HEK293 (cell line): ENCODE measurements at regions not wholly inside any gene's neighbourhood (a gene's known extent, or its start where the extent isn't known, plus 50 kb on each side); places are given as distances from the start of the nearest gene placed in this dataset.

Source experiments
- CTCF ChIA-PET: fragments of 350-600 bp; formaldehyde crosslinking; extraction: SDS; loops from one replicate; lab custom pipeline; 2021; ENCODE audit warnings: antibody characterized with exemption; lab: Yijun Ruan, JAX
- POLR2A ChIA-PET: fragments of 300-600 bp; formaldehyde crosslinking; extraction: SDS; loops from one replicate; lab custom pipeline; 2020; ENCODE audit warnings: antibody characterized with exemption, inconsistent platforms; lab: Yijun Ruan, JAX
- H3K27ac ChIP-seq: fragments of 200-500 bp; sonication (Bioruptor generic); 2 replicates; pipeline ENCODE4 v1.5.1; 2014; ENCODE audit warnings: low read depth, low read length, control low read depth, inconsistent platforms; ENCODE audit errors: extremely low read depth
- H3K36me3 ChIP-seq, 2 experiments: fragments of 200-500 bp in 1 of 2; sonication (Bioruptor generic) in 1 of 2; 1 replicate in 1 of 2; 2 replicates in 1 of 2; pipeline ENCODE4 v1.5.1; 2014 to 2017; ENCODE audit warnings: inconsistent platforms in 2 of 2, low read length in 2 of 2; ENCODE audit not compliant: control insufficient read depth in 2 of 2, insufficient read depth in 1 of 2
- H3K4me1 ChIP-seq: fragments of 200-500 bp; sonication (Bioruptor generic); 2 replicates; pipeline ENCODE4 v1.5.1; 2014; ENCODE audit warnings: mild to moderate bottlenecking, low read length, inconsistent platforms; ENCODE audit not compliant: control insufficient read depth, insufficient read depth
- H3K4me3 ChIP-seq: 2 replicates; pipeline ENCODE4 v1.5.1; 2011; ENCODE audit warnings: low read depth, mild to moderate bottlenecking, control low read depth, low read length, moderate library complexity
- H3K9me3 ChIP-seq: fragments of 200-500 bp; sonication (Bioruptor generic); 2 replicates; pipeline ENCODE4 v1.5.1; 2014; ENCODE audit warnings: low read depth, low read length, inconsistent platforms; ENCODE audit not compliant: control insufficient read depth, insufficient read depth
- BCL11B ChIP-seq: fragments of 450-650 bp; formaldehyde crosslinking; IDR thresholded peaks from 2 replicates; pipeline ENCODE4 v1.5.1; 2016; ENCODE audit warnings: low read depth, missing biosample characterization, missing genetic modification characterization
- INSM2 ChIP-seq: fragments of 450-650 bp; formaldehyde crosslinking; IDR thresholded peaks from 2 replicates; pipeline ENCODE4 v1.5.1; 2016; ENCODE audit warnings: missing biosample characterization, missing genetic modification characterization
- KLF16 ChIP-seq: fragments of 450-650 bp; formaldehyde crosslinking; IDR thresholded peaks from 2 replicates; pipeline ENCODE4 v1.5.1; 2017; ENCODE audit warnings: missing biosample characterization, missing genetic modification characterization
- ZBTB10 ChIP-seq: fragments of 450-650 bp; formaldehyde crosslinking; IDR thresholded peaks from 2 replicates; pipeline ENCODE4 v1.5.1; 2016; ENCODE audit warnings: missing biosample characterization, missing genetic modification characterization
- ZBTB20 ChIP-seq: fragments of 450-650 bp; formaldehyde crosslinking; IDR thresholded peaks from 2 replicates; pipeline ENCODE4 v1.5.1; 2016; ENCODE audit warnings: missing biosample characterization, missing genetic modification characterization
- ZBTB6 ChIP-seq: fragments of 450-650 bp; formaldehyde crosslinking; IDR thresholded peaks from 2 replicates; pipeline ENCODE4 v1.5.1; 2017; ENCODE audit warnings: missing biosample characterization, missing genetic modification characterization
- ZNF157 ChIP-seq: fragments of 450-650 bp; formaldehyde crosslinking; IDR thresholded peaks from 2 replicates; pipeline ENCODE4 v1.5.1; 2016; ENCODE audit warnings: missing biosample characterization, missing genetic modification characterization
- ZNF184 ChIP-seq: fragments of 450-650 bp; IDR thresholded peaks from 2 replicates; pipeline ENCODE4 v1.5.1; 2018; ENCODE audit warnings: missing biosample characterization, mild to moderate bottlenecking, missing genetic modification characterization
- ZNF26 ChIP-seq: fragments of 450-650 bp; formaldehyde crosslinking; IDR thresholded peaks from 2 replicates; pipeline ENCODE4 v1.5.1; 2016; ENCODE audit warnings: missing biosample characterization, missing genetic modification characterization
- ZNF292 ChIP-seq: fragments of 450-650 bp; formaldehyde crosslinking; IDR thresholded peaks from 2 replicates; pipeline ENCODE4 v1.5.1; 2016; ENCODE audit warnings: low read depth, missing biosample characterization, missing genetic modification characterization, borderline replicate concordance
- ZNF394 ChIP-seq: fragments of 450-650 bp; formaldehyde crosslinking; IDR thresholded peaks from 2 replicates; pipeline ENCODE4 v1.5.1; 2016; ENCODE audit warnings: missing biosample characterization, missing genetic modification characterization, mild to moderate bottlenecking, moderate library complexity, borderline replicate concordance
- ZNF423 ChIP-seq: fragments of 450-650 bp; formaldehyde crosslinking; IDR thresholded peaks from 2 replicates; pipeline ENCODE4 v1.5.1; 2016; ENCODE audit warnings: missing biosample characterization, missing genetic modification characterization
- ZNF555 ChIP-seq: fragments of 450-650 bp; formaldehyde crosslinking; conservative IDR thresholded peaks from 2 replicates; pipeline ENCODE4 v1.5.1; 2017; ENCODE audit warnings: missing biosample characterization, mild to moderate bottlenecking, missing genetic modification characterization, inconsistent platforms
- ZNF621 ChIP-seq: fragments of 450-650 bp; formaldehyde crosslinking; IDR thresholded peaks from 2 replicates; pipeline ENCODE4 v1.5.1; 2017; ENCODE audit warnings: missing biosample characterization, missing genetic modification characterization
- ZNF624 ChIP-seq: fragments of 450-650 bp; formaldehyde crosslinking; IDR thresholded peaks from 2 replicates; pipeline ENCODE4 v1.5.1; 2017; ENCODE audit warnings: missing biosample characterization, missing genetic modification characterization
- ZNF654 ChIP-seq: fragments of 450-650 bp; formaldehyde crosslinking; IDR thresholded peaks from 2 replicates; pipeline ENCODE4 v1.5.1; 2016; ENCODE audit warnings: low read depth, missing biosample characterization, missing genetic modification characterization
- ZNF707 ChIP-seq: fragments of 450-650 bp; formaldehyde crosslinking; IDR thresholded peaks from 2 replicates; pipeline ENCODE4 v1.5.1; 2016; ENCODE audit warnings: missing biosample characterization, missing genetic modification characterization
- ZNF768 ChIP-seq: fragments of 450-650 bp; formaldehyde crosslinking; IDR thresholded peaks from 2 replicates; pipeline ENCODE4 v1.5.1; 2018; ENCODE audit warnings: missing biosample characterization, mild to moderate bottlenecking, missing genetic modification characterization
- ZNF830 ChIP-seq: fragments of 450-650 bp; IDR thresholded peaks from 2 replicates; pipeline ENCODE4 v1.5.0; 2018; ENCODE audit warnings: missing biosample characterization, missing genetic modification characterization, low read depth, mild to moderate bottlenecking, moderate library complexity
- ZNF837 ChIP-seq: fragments of 450-650 bp; formaldehyde crosslinking; IDR thresholded peaks from 2 replicates; pipeline ENCODE4 v1.5.1; 2016; ENCODE audit warnings: missing biosample characterization, missing genetic modification characterization
- ZSCAN16 ChIP-seq: fragments of 450-650 bp; formaldehyde crosslinking; IDR thresholded peaks from 2 replicates; pipeline ENCODE4 v1.5.1; 2016; ENCODE audit warnings: missing biosample characterization, missing genetic modification characterization

GRCh38 chr6:113488812-113489685 lies 368.1 kb upstream of the MARCKS start:
- ChIA-PET POLR2A (no interaction called here), CTCF (interaction anchor here (0.6 to 1.6 kb wide), 13 partner anchors 9 to 989 kb away, joined by 3 to 6 read pairs (median 4); no protein-coding TSS in a partner anchor)
- TF ChIP-seq ZNF654 (peak; percentile 20; the same call in 1 of the 2 replicates), ZNF768 (tag by site-specific recombination) (peak; percentile 26; the same call in 1 of the 2 replicates), KLF16 (tag by site-specific recombination) (no peak), ZNF621 (tag by site-specific recombination) (no peak), ZNF423 (no peak), ZBTB10 (no peak), ZNF830 (tag by site-specific recombination) (no peak)
- Histone ChIP-seq H3K9me3 (no peaks in the 10 kb centered on the region), H3K4me1 (no peaks in the 10 kb centered on the region), H3K27ac (no peak overlapping the region), H3K36me3 (no peaks in the 10 kb centered on the region), H3K4me3 (no peak overlapping the region)

GRCh38 chr6:113489952-113490746 lies 367.0 kb upstream of the MARCKS start:
- no peaks in the 10 kb centered on the region for H3K36me3 ChIP-seq
- no peak for TF ChIP-seq ZBTB20 (tag by site-specific recombination)
- POLR2A ChIA-PET: no interaction called here
- H3K9me3 ChIP-seq: no peaks in the 10 kb centered on the region
- H3K4me1 ChIP-seq: no peaks in the 10 kb centered on the region
- H3K4me3 ChIP-seq: no peak overlapping the region
- CTCF ChIA-PET: interaction anchor here (0.6 to 1.2 kb wide), 8 partner anchors 8 to 389 kb away, joined by 3 to 6 read pairs (median 4); no protein-coding TSS in a partner anchor
- H3K27ac ChIP-seq: no peak overlapping the region

- Histone ChIP-seq H3K9me3 (no peaks in the 10 kb centered on the region), H3K36me3 (no peaks in the 10 kb centered on the region), H3K4me1 (no peaks in the 10 kb centered on the region), H3K4me3 (no peak overlapping the region), H3K27ac (no peak overlapping the region)
- POLR2A ChIA-PET: interaction anchor here (1.1 kb wide), 1 partner anchor 27 kb away, joined by 3 read pairs; no protein-coding TSS in a partner anchor
- CTCF ChIA-PET: interaction anchor here (0.6 to 1.0 kb wide), 2 partner anchors 217 to 368 kb away, joined by 3 to 5 read pairs; no protein-coding TSS in a partner anchor
- TF ChIP-seq ZNF157 (tag by site-specific recombination) (no peak), ZNF292 (tag by site-specific recombination) (no peak), ZNF394 (no peak), ZNF26 (tag by site-specific recombination) (no peak), ZNF707 (tag by site-specific recombination) (no peak), ZNF184 (tag by site-specific recombination) (no peak), ZNF837 (tag by site-specific recombination) (no peak), ZBTB6 (tag by site-specific recombination) (no peak), ZNF555 (no peak), BCL11B (tag by site-specific recombination) (no peak), ZSCAN16 (tag by site-specific recombination) (no peak), ZNF624 (tag by site-specific recombination) (no peak), INSM2 (tag by site-specific recombination) (no peak)
These were observed 365.8 kb upstream of the MARCKS start for GRCh38 chr6:113491376-113491775.
